Fibroblast of pulmonary artery (primary cell): ENCODE measurements at regions not wholly inside any gene's neighbourhood (a gene's known extent, or its start where the extent isn't known, plus 50 kb on each side); places are given as distances from the start of the nearest gene placed in this dataset.

ENCODE experiments used
- DNase-seq: peaks from one replicate; pipeline ENCODE4 v3.0.0-alpha.2; 2010; ENCODE audit warnings: low read depth
- H3K4me3 ChIP-seq: replicated peaks from 2 replicates; pipeline ENCODE4 v1.5.1; 2011; ENCODE audit warnings: low read depth, mild to moderate bottlenecking, control low read depth, low read length, moderate library complexity
- CTCF ChIP-seq: IDR thresholded peaks from 2 replicates; pipeline ENCODE4 v1.5.1; 2011; ENCODE audit warnings: mild to moderate bottlenecking, control low read depth, low read length, inconsistent platforms; ENCODE audit errors: missing control alignments

DNA sequence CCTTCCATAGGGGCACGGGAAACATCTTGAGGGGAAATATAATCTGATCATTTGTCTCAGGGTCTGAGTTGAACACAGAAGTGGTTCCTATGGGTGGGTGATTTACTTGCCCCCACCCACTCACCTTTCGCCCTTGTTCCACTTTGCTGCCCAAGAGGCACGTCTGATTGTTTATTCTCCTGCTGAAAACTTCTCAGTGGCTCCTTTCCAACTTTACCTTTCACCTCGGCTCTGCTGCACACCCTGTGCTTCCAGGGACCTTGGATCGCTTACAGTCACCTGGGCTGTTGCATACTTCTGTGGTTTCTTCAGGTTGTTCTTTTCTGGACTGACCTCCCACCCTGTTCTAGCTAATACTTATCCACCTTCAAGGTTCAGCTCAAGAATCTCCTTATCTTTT lies 213.4 kb upstream of the JADE1 start:
- no peak for DNase-seq
- TF ChIP-seq CTCF: no peak
- no peak overlapping the region for H3K4me3 ChIP-seq

GRCh38 chr4:128591482-128591881 lies 218.0 kb upstream of the JADE1 start:
- no peak for TF ChIP-seq CTCF
- no peak overlapping the region for H3K4me3 ChIP-seq
- no peak for DNase-seq

DNA sequence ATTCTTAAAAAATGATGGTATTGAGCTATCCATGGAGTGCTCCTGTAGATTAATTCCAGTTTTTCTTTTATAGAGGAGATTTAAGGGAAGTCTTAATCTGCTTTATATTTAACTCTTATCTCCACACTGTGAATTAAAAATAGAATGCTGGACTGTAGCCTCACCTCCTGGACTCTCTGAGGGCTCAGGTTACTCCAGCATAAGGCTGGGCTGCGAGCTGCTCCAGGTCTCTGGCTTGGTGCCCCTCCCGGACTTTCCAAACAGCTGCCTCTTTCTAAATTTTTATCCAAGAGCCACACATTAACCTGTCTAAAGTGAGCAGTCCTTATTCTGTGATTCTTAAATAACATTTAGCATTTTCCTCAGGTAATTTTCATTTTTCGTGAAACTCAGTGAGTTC lies 218.7 kb upstream of the JADE1 start:
- DNase-seq: no peak
- H3K4me3 ChIP-seq: no peak overlapping the region
- TF ChIP-seq CTCF: no peak

DNA sequence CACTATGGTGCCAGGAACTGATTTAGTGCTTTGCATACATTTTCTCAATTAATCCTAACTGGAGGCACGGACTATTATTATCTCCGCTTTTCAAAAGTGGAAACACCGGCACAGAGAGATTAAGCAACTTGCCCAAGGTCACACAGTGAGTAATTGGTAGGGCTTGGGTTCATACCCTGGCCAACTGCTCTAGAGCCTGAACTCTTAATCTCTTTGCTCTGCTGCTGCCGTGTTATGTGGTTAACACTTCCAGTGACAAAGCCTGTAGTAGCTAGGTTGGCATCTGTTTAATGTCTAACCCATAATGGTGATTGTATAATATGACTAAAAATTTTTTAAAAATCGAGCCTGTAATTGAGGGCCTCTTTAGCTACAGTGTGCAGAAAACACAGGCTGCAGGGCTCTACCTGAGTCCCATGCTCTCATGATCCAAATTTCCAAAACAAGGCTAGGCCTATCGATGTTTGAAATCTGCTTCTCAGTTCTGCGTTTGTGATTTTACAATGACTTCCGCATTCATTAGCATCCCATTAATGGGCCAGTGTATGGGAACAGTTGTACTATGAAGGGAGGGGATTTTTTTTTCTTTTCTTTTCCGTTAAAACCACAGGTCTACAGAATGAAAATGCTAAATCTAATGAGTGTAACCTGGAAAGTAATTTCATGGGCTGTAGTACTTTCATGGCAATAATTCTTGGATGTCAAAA lies 219.3 kb upstream of the JADE1 start:
- TF ChIP-seq CTCF: no peak
- no peak for DNase-seq
- H3K4me3 ChIP-seq: no peak overlapping the region

DNA sequence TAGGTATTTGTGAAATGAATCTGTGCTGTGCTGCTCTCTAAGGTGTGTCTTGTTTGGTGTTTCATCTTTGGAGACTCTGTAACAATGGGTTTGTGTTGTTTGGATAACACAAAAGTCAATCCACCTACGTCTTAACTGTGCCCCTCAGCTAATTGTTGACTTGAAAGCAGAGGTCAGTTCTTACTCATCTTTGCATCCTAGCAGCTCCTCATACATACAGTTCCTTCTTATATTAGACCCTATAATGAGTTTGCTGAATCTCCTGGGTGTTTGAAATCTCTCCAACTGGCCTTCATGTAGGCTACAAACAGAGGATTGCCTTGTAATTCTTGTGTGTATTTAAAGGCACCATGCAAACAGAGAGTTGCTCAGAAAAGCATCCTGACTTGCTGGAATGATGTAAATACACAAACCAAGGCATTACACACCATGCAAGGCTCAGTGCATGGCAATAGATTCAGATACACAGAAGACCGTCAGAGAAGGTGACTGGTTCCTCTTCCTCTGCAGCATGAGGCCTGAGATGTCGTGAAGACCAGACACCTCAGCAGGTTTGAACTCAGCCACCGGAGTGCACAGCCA lies 220.0 kb upstream of the JADE1 start:
- H3K4me3 ChIP-seq: no peak overlapping the region
- no peak for TF ChIP-seq CTCF
- DNase-seq: no peak

DNA sequence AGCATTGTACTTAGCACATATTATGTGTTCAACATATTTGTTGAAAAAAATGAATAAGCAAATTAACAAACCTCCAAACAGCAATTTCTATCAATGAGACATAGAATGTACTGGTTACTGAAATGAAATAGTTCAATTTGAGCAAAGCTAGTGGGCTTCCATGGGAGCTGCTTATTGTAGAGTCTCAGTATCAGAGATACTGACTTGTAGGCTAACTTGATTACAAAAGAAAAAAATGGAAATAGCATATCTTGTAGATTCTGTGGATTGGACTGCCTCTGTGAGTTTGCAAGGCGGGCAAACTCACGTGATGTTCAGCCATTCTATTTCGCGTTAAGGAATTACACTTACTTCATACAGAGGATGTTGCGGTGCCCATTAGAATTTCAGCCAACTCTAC lies 222.1 kb upstream of the JADE1 start:
- TF ChIP-seq CTCF: no peak
- DNase-seq: no peak
- no peak overlapping the region for H3K4me3 ChIP-seq
